ENCODE measurements at regions not wholly inside any gene's neighbourhood (a gene's known extent, or its start where the extent isn't known, plus 50 kb on each side); places are given as distances from the start of the nearest gene placed in this dataset.
A peak's percentile ranks its signal among the peaks of the same experiment; 100 is the strongest.

- no peaks in the 10 kb centered on the region for H3K36me3 ChIP-seq (ENCODE audit: insufficient read depth, low read length)
- no peaks in the 10 kb centered on the region for H3K9me3 ChIP-seq (ENCODE audit: low read depth, low read length)
- no peak for TF ChIP-seq POLR2AphosphoS5 (IDR thresholded peaks at IDR 0.05; ENCODE audit: borderline replicate concordance, low read depth, low read length)
- no peak for TF ChIP-seq EZH2 (IDR thresholded peaks at IDR 0.05)
- no peak for TF ChIP-seq FOXP2 (optimal IDR thresholded peaks at IDR 0.05; ENCODE audit: control extremely low read depth, extremely low read length, insufficient read depth)
- H3K9ac ChIP-seq (ENCODE audit: insufficient read length) = no peak overlapping the region
- no peak for DNase-seq (ENCODE audit: low read depth, low spot score)
- H3K4me3 ChIP-seq = no peak overlapping the region
- no peak overlapping the region for H3K27ac ChIP-seq
These were observed 213.8 kb upstream of the ZFP64 start for GRCh38 chr20:52405417-52405816.

GRCh38 chr20:52404671-52405070 lies 213.1 kb upstream of the ZFP64 start:
- Histone ChIP-seq H3K9me3 (ENCODE audit: low read depth, low read length) (no peaks in the 10 kb centered on the region), H3K9ac (ENCODE audit: insufficient read length) (no peak overlapping the region), H3K36me3 (ENCODE audit: insufficient read depth, low read length) (no peaks in the 10 kb centered on the region), H3K4me3 (no peak overlapping the region), H3K27ac (no peak overlapping the region)
- no peak for TF ChIP-seq EZH2 (IDR thresholded peaks at IDR 0.05)
- TF ChIP-seq POLR2AphosphoS5 (IDR thresholded peaks at IDR 0.05; ENCODE audit: borderline replicate concordance, low read depth, low read length) = no peak
- no peak for TF ChIP-seq FOXP2 (optimal IDR thresholded peaks at IDR 0.05; ENCODE audit: control extremely low read depth, extremely low read length, insufficient read depth)
- DNase-seq (ENCODE audit: low read depth, low spot score) = no peak

- Histone ChIP-seq H3K36me3 (ENCODE audit: insufficient read depth, low read length) (no peaks in the 10 kb centered on the region), H3K9ac (ENCODE audit: insufficient read length) (no peak overlapping the region), H3K27ac (no peak overlapping the region), H3K9me3 (ENCODE audit: low read depth, low read length) (no peaks in the 10 kb centered on the region), H3K4me3 (no peak overlapping the region)
- DNase-seq (ENCODE audit: low read depth, low spot score) = no peak
- TF ChIP-seq FOXP2 (optimal IDR thresholded peaks at IDR 0.05; ENCODE audit: control extremely low read depth, extremely low read length, insufficient read depth) (no peak), EZH2 (IDR thresholded peaks at IDR 0.05) (no peak), POLR2AphosphoS5 (IDR thresholded peaks at IDR 0.05; ENCODE audit: borderline replicate concordance, low read depth, low read length) (no peak)
These were observed 211.4 kb upstream of the ZFP64 start for GRCh38 chr20:52402950-52403349.

GRCh38 chr20:52402514-52402913 lies 210.9 kb upstream of the ZFP64 start:
- Histone ChIP-seq H3K4me3 (no peak overlapping the region), H3K9me3 (ENCODE audit: low read depth, low read length) (no peaks in the 10 kb centered on the region), H3K36me3 (ENCODE audit: insufficient read depth, low read length) (no peaks in the 10 kb centered on the region), H3K9ac (ENCODE audit: insufficient read length) (no peak overlapping the region), H3K27ac (no peak overlapping the region)
- DNase-seq (ENCODE audit: low read depth, low spot score) = no peak
- TF ChIP-seq EZH2 (IDR thresholded peaks at IDR 0.05) (no peak), FOXP2 (optimal IDR thresholded peaks at IDR 0.05; ENCODE audit: control extremely low read depth, extremely low read length, insufficient read depth) (no peak), POLR2AphosphoS5 (IDR thresholded peaks at IDR 0.05; ENCODE audit: borderline replicate concordance, low read depth, low read length) (no peak)

GRCh38 chr20:52401431-52401830 lies 209.9 kb upstream of the ZFP64 start:
- Histone ChIP-seq H3K27ac (no peak overlapping the region), H3K36me3 (ENCODE audit: insufficient read depth, low read length) (no peaks in the 10 kb centered on the region), H3K9me3 (ENCODE audit: low read depth, low read length) (no peaks in the 10 kb centered on the region), H3K4me3 (no peak overlapping the region), H3K9ac (ENCODE audit: insufficient read length) (no peak overlapping the region)
- TF ChIP-seq POLR2AphosphoS5 (IDR thresholded peaks at IDR 0.05; ENCODE audit: borderline replicate concordance, low read depth, low read length) = no peak
- no peak for TF ChIP-seq EZH2 (IDR thresholded peaks at IDR 0.05)
- TF ChIP-seq FOXP2 (optimal IDR thresholded peaks at IDR 0.05; ENCODE audit: control extremely low read depth, extremely low read length, insufficient read depth) = no peak
- DNase-seq (ENCODE audit: low read depth, low spot score) = no peak

GRCh38 chr20:52399352-52399751 lies 207.8 kb upstream of the ZFP64 start:
- Histone ChIP-seq H3K9me3 (ENCODE audit: low read depth, low read length) (no peaks in the 10 kb centered on the region), H3K36me3 (ENCODE audit: insufficient read depth, low read length) (no peaks in the 10 kb centered on the region), H3K27ac (no peak overlapping the region), H3K9ac (ENCODE audit: insufficient read length) (no peak overlapping the region), H3K4me3 (no peak overlapping the region)
- DNase-seq (ENCODE audit: low read depth, low spot score) = no peak
- no peak for TF ChIP-seq POLR2AphosphoS5 (IDR thresholded peaks at IDR 0.05; ENCODE audit: borderline replicate concordance, low read depth, low read length)
- TF ChIP-seq EZH2 (IDR thresholded peaks at IDR 0.05) = no peak
- TF ChIP-seq FOXP2 (optimal IDR thresholded peaks at IDR 0.05; ENCODE audit: control extremely low read depth, extremely low read length, insufficient read depth) = no peak

- H3K9ac ChIP-seq (ENCODE audit: insufficient read length) = no peak overlapping the region
- no peak for TF ChIP-seq FOXP2 (optimal IDR thresholded peaks at IDR 0.05; ENCODE audit: control extremely low read depth, extremely low read length, insufficient read depth)
- TF ChIP-seq POLR2AphosphoS5 (IDR thresholded peaks at IDR 0.05; ENCODE audit: borderline replicate concordance, low read depth, low read length) = no peak
- TF ChIP-seq EZH2 (IDR thresholded peaks at IDR 0.05) = no peak
These were observed 198.0 kb upstream of the ZFP64 start for GRCh38 chr20:52389606-52390005.

GRCh38 chr20:52383995-52384621 lies 192.5 kb upstream of the ZFP64 start:
- no peak overlapping the region for H3K27ac ChIP-seq
- H3K9ac ChIP-seq (ENCODE audit: insufficient read length) = no peak overlapping the region
- no peaks in the 10 kb centered on the region for H3K36me3 ChIP-seq (ENCODE audit: insufficient read depth, low read length)
- TF ChIP-seq FOXP2 (optimal IDR thresholded peaks at IDR 0.05; ENCODE audit: control extremely low read depth, extremely low read length, insufficient read depth) (no peak), POLR2AphosphoS5 (IDR thresholded peaks at IDR 0.05; ENCODE audit: borderline replicate concordance, low read depth, low read length) (no peak), EZH2 (IDR thresholded peaks at IDR 0.05) (no peak)
- DNase-seq (ENCODE audit: low read depth, low spot score) = no peak
- H3K9me3 ChIP-seq (ENCODE audit: low read depth, low read length) = no peaks in the 10 kb centered on the region
- H3K4me3 ChIP-seq = no peak overlapping the region

More at GRCh38 chr20:52389606-52390005, 198.0 kb upstream of the ZFP64 start:
- no peak for DNase-seq (ENCODE audit: low read depth, low spot score)
- Histone ChIP-seq H3K36me3 (ENCODE audit: insufficient read depth, low read length) (no peaks in the 10 kb centered on the region), H3K27ac (no peak overlapping the region), H3K4me3 (no peak overlapping the region), H3K9me3 (ENCODE audit: low read depth, low read length) (no peaks in the 10 kb centered on the region)

- DNase-seq (ENCODE audit: low read depth, low spot score) = no peak
- no peaks in the 10 kb centered on the region for H3K36me3 ChIP-seq (ENCODE audit: insufficient read depth, low read length)
- no peak overlapping the region for H3K27ac ChIP-seq
- H3K9me3 ChIP-seq (ENCODE audit: low read depth, low read length) = no peaks in the 10 kb centered on the region
- no peak overlapping the region for H3K4me3 ChIP-seq
- H3K9ac ChIP-seq (ENCODE audit: insufficient read length) = peak overlapping the region; percentile 6
- TF ChIP-seq FOXP2 (optimal IDR thresholded peaks at IDR 0.05; ENCODE audit: control extremely low read depth, extremely low read length, insufficient read depth) (no peak), EZH2 (IDR thresholded peaks at IDR 0.05) (no peak), POLR2AphosphoS5 (IDR thresholded peaks at IDR 0.05; ENCODE audit: borderline replicate concordance, low read depth, low read length) (no peak)
These were observed 191.4 kb upstream of the ZFP64 start for GRCh38 chr20:52382933-52383332.

Measured in SK-N-MC (cell line).